Endothelial cell of umbilical vein (primary cell): ENCODE measurements at regions not wholly inside any gene's neighbourhood (a gene's known extent, or its start where the extent isn't known, plus 50 kb on each side); places are given as distances from the start of the nearest gene placed in this dataset.

Experiments used
- CTCF ChIP-seq, 2 donors: IDR thresholded peaks; 1 replicate in 1 of 2; 2 replicates in 1 of 2; pipeline ENCODE4 v1.5.1; 2011; ENCODE audit warnings: low read length in 2 of 2, mild to moderate bottlenecking in 2 of 2, moderate library complexity in 2 of 2, control low read depth in 1 of 2, inconsistent platforms in 1 of 2, low read depth in 1 of 2; ENCODE audit not compliant: insufficient read depth in 1 of 2; ENCODE audit errors: extremely low read depth in 1 of 2
- POLR2A ChIP-seq: IDR thresholded peaks from 2 replicates; pipeline ENCODE4 v1.6.1; 2012; ENCODE audit warnings: low read depth, mild to moderate bottlenecking, control low read depth, low read length
- POLR2AphosphoS5 ChIP-seq: IDR thresholded peaks from 2 replicates; pipeline ENCODE4 v1.6.1; 2012; ENCODE audit warnings: low read depth, mild to moderate bottlenecking, control low read depth, low read length, moderate library complexity; ENCODE audit not compliant: insufficient read depth

GRCh38 chr15:62781081-62781497 is 261.5 kb upstream of the TPM1 start:
- TF ChIP-seq CTCF (IDR thresholded peaks at IDR 0.05; ENCODE audit: extremely low read depth in 1 of 2, insufficient read depth in 1 of 2, low read depth in 1 of 2, low read length in 2 of 2): no peak
- no peak for TF ChIP-seq POLR2AphosphoS5
- no peak for TF ChIP-seq POLR2A
